ENCODE measurements at regions not wholly inside any gene's neighbourhood (a gene's known extent, or its start where the extent isn't known, plus 50 kb on each side); places are given as distances from the start of the nearest gene placed in this dataset.

- Histone ChIP-seq H3K4me3 (replicated peaks; ENCODE audit: low read depth, low read length) (no peak overlapping the region), H3K36me3 (ENCODE audit: control insufficient read depth, insufficient read depth, low read length) (no peaks in the 10 kb centered on the region), H3K27me3 (replicated peaks; ENCODE audit: control insufficient read depth, insufficient read depth, low read length) (no peaks in the 10 kb centered on the region)
- DNase-seq (ENCODE audit: extremely low read depth, insufficient read length), result no peak
- no peak for TF ChIP-seq CTCF (IDR thresholded peaks at IDR 0.05; ENCODE audit: insufficient read depth, low read length, poor library complexity, severe bottlenecking)
Observed at GRCh38 chr2:8257502-8257901, 424.4 kb upstream of the ID2 start.

GRCh38 chr2:8258406-8258805 lies 423.4 kb upstream of the ID2 start:
- no peak for DNase-seq (ENCODE audit: extremely low read depth, insufficient read length)
- Histone ChIP-seq H3K36me3 (ENCODE audit: control insufficient read depth, insufficient read depth, low read length) (no peaks in the 10 kb centered on the region), H3K27me3 (replicated peaks; ENCODE audit: control insufficient read depth, insufficient read depth, low read length) (no peaks in the 10 kb centered on the region), H3K4me3 (replicated peaks; ENCODE audit: low read depth, low read length) (no peak overlapping the region)
- TF ChIP-seq CTCF (IDR thresholded peaks at IDR 0.05; ENCODE audit: insufficient read depth, low read length, poor library complexity, severe bottlenecking), result no peak

GRCh38 chr2:8259106-8259840 lies 422.6 kb upstream of the ID2 start:
- Histone ChIP-seq H3K36me3 (ENCODE audit: control insufficient read depth, insufficient read depth, low read length) (no peaks in the 10 kb centered on the region), H3K27me3 (replicated peaks; ENCODE audit: control insufficient read depth, insufficient read depth, low read length) (no peaks in the 10 kb centered on the region), H3K4me3 (replicated peaks; ENCODE audit: low read depth, low read length) (no peak overlapping the region)
- DNase-seq (ENCODE audit: extremely low read depth, insufficient read length), result no peak
- no peak for TF ChIP-seq CTCF (IDR thresholded peaks at IDR 0.05; ENCODE audit: insufficient read depth, low read length, poor library complexity, severe bottlenecking)

- DNase-seq (ENCODE audit: extremely low read depth, insufficient read length), result no peak
- Histone ChIP-seq H3K27me3 (replicated peaks; ENCODE audit: control insufficient read depth, insufficient read depth, low read length) (no peaks in the 10 kb centered on the region), H3K4me3 (replicated peaks; ENCODE audit: low read depth, low read length) (no peak overlapping the region), H3K36me3 (ENCODE audit: control insufficient read depth, insufficient read depth, low read length) (no peaks in the 10 kb centered on the region)
- no peak for TF ChIP-seq CTCF (IDR thresholded peaks at IDR 0.05; ENCODE audit: insufficient read depth, low read length, poor library complexity, severe bottlenecking)
Observed at GRCh38 chr2:8259841-8260178, 422.0 kb upstream of the ID2 start.

GRCh38 chr2:8260213-8260612 lies 421.6 kb upstream of the ID2 start:
- H3K27me3 ChIP-seq (replicated peaks; ENCODE audit: control insufficient read depth, insufficient read depth, low read length), result no peaks in the 10 kb centered on the region
- no peak for TF ChIP-seq CTCF (IDR thresholded peaks at IDR 0.05; ENCODE audit: insufficient read depth, low read length, poor library complexity, severe bottlenecking)
- H3K4me3 ChIP-seq (replicated peaks; ENCODE audit: low read depth, low read length), result no peak overlapping the region
- no peak for DNase-seq (ENCODE audit: extremely low read depth, insufficient read length)
- H3K36me3 ChIP-seq (ENCODE audit: control insufficient read depth, insufficient read depth, low read length), result no peaks in the 10 kb centered on the region

GRCh38 chr2:8263901-8264300 lies 418.0 kb upstream of the ID2 start:
- Histone ChIP-seq H3K4me3 (replicated peaks; ENCODE audit: low read depth, low read length) (no peak overlapping the region), H3K27me3 (replicated peaks; ENCODE audit: control insufficient read depth, insufficient read depth, low read length) (no peaks in the 10 kb centered on the region), H3K36me3 (ENCODE audit: control insufficient read depth, insufficient read depth, low read length) (no peaks in the 10 kb centered on the region)
- no peak for TF ChIP-seq CTCF (IDR thresholded peaks at IDR 0.05; ENCODE audit: insufficient read depth, low read length, poor library complexity, severe bottlenecking)
- DNase-seq (ENCODE audit: extremely low read depth, insufficient read length), result no peak
